ENCODE measurements at regions not wholly inside any gene's neighbourhood (a gene's known extent, or its start where the extent isn't known, plus 50 kb on each side); places are given as distances from the start of the nearest gene placed in this dataset.
"Not testable (repeated sequence)": the region's sequence is repeated elsewhere in the genome, so short reads cannot be mapped to it uniquely, and the experiment has no call there.

DNA sequence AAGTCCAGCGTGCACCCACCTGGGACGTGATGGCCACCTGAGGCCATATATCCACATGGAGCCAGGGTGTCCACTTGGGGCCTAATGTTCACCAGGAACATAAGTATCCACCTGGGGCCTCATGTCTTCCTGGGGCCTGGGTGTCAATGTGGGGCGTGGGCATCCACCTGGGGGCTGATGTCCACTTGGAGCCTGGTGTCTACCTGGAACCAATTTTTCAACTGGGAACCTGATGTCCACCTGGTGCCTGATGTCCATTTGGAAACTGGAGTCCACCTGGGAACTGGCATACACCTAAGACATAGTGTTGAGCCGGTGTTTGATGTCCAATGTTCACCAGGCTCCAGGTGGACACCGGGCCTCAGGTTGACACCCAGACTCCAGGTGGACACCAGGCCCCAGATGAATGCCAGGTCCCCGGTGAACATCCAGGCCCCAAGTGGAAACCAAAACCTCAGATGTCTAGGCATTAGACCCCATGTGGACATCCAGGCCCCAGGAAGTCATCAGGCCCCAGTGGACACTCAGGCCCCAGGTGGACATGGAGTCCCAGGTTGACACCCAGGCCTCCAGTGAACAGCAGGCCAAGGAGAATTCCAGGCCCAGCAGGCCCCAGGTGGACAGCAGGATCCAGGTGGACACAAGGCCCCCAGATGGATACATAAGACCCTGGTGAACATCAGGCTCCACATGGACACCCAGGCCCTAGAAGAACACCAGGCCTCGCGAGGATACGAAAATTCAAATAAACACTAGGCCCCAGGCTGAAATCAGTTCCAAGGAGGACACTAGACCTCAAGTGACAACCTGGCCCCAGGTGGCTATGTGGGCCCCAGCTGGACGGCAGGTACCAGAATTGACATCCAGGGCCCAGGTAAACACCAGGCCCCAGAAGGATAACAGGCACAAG, 56.0 kb upstream of the SEPTIN5 start:
- Histone ChIP-seq H3K9ac (ENCODE audit: insufficient read depth, low read length) (no peak overlapping the region), H3K4me2 (ENCODE audit: extremely low read depth, insufficient read depth, low read length) (no peak overlapping the region), H3K4me3 (replicated peaks in 1 of 4; ENCODE audit: control extremely low read depth in 1 of 4, insufficient read depth in 1 of 4, low read depth in 3 of 4, low read length in 4 of 4) (no peak overlapping the region), H3K36me3 (ENCODE audit: control insufficient read depth, insufficient read depth, low read length) (no peaks in the 10 kb centered on the region), H3K9me3 (ENCODE audit: control insufficient read depth, insufficient read depth, low read depth, low read length) (no peaks in the 10 kb centered on the region), H3K79me2 (ENCODE audit: control insufficient read depth, insufficient read depth, low read length) (no peaks in the 10 kb centered on the region), H2AFZ (ENCODE audit: low read length) (no peak overlapping the region), H3K27ac (ENCODE audit: insufficient read depth, low read length) (no peak overlapping the region), H4K20me1 (ENCODE audit: control insufficient read depth, extremely low read depth, insufficient read depth, low read length) (no peaks in the 10 kb centered on the region), H3K4me1 (ENCODE audit: control insufficient read depth, extremely low read depth, insufficient read depth, low read length) (peaks cover 1% of the 10 kb centered on the region), H3K27me3 (ENCODE audit: control insufficient read depth, insufficient read depth, low read length) (no peaks in the 10 kb centered on the region)
- TF ChIP-seq EZH2 (IDR thresholded peaks at IDR 0.05; ENCODE audit: low read length, missing control alignments): no peak
- TF ChIP-seq CTCF (conservative IDR thresholded peaks at IDR 0.05 in 1 of 2, IDR thresholded peaks at IDR 0.05 in 1 of 2; ENCODE audit: low read depth in 1 of 2, low read length in 2 of 2): no peak
- no peak for DNase-seq (ENCODE audit: low read depth in 2 of 2)

GRCh38 chr22:19658967-19659804, 55.1 kb upstream of the SEPTIN5 start:
- peaks cover 9% of the 10 kb centered on the region for H3K4me1 ChIP-seq (ENCODE audit: control insufficient read depth, extremely low read depth, insufficient read depth, low read length)
- DNase-seq (ENCODE audit: low read depth in 2 of 2): no peak
- H3K4me2 ChIP-seq (ENCODE audit: extremely low read depth, insufficient read depth, low read length): no peak overlapping the region
- no peaks in the 10 kb centered on the region for H3K9me3 ChIP-seq (ENCODE audit: control insufficient read depth, insufficient read depth, low read depth, low read length)
- no peaks in the 10 kb centered on the region for H3K27me3 ChIP-seq (ENCODE audit: control insufficient read depth, insufficient read depth, low read length)
- H3K27ac ChIP-seq (ENCODE audit: insufficient read depth, low read length): no peak overlapping the region
- no peak overlapping the region for H3K9ac ChIP-seq (ENCODE audit: insufficient read depth, low read length)
- H3K4me3 ChIP-seq (replicated peaks in 1 of 4; ENCODE audit: control extremely low read depth in 1 of 4, insufficient read depth in 1 of 4, low read depth in 3 of 4, low read length in 4 of 4): no peak overlapping the region
- no peaks in the 10 kb centered on the region for H3K79me2 ChIP-seq (ENCODE audit: control insufficient read depth, insufficient read depth, low read length)
- H4K20me1 ChIP-seq (ENCODE audit: control insufficient read depth, extremely low read depth, insufficient read depth, low read length): no peaks in the 10 kb centered on the region
- TF ChIP-seq CTCF (conservative IDR thresholded peaks at IDR 0.05 in 1 of 2, IDR thresholded peaks at IDR 0.05 in 1 of 2; ENCODE audit: low read depth in 1 of 2, low read length in 2 of 2): no peak
- TF ChIP-seq EZH2 (IDR thresholded peaks at IDR 0.05; ENCODE audit: low read length, missing control alignments): no peak
- no peak overlapping the region for H2AFZ ChIP-seq (ENCODE audit: low read length)
- no peaks in the 10 kb centered on the region for H3K36me3 ChIP-seq (ENCODE audit: control insufficient read depth, insufficient read depth, low read length)

- H2AFZ ChIP-seq (ENCODE audit: low read length): no peak overlapping the region
- no peak overlapping the region for H3K4me2 ChIP-seq (ENCODE audit: extremely low read depth, insufficient read depth, low read length)
- no peaks in the 10 kb centered on the region for H3K9me3 ChIP-seq (ENCODE audit: control insufficient read depth, insufficient read depth, low read depth, low read length)
- H3K27ac ChIP-seq (ENCODE audit: insufficient read depth, low read length): no peak overlapping the region
- no peak overlapping the region for H3K9ac ChIP-seq (ENCODE audit: insufficient read depth, low read length)
- H3K4me3 ChIP-seq (replicated peaks in 1 of 4; ENCODE audit: control extremely low read depth in 1 of 4, insufficient read depth in 1 of 4, low read depth in 3 of 4, low read length in 4 of 4): no peak overlapping the region
- no peaks in the 10 kb centered on the region for H3K36me3 ChIP-seq (ENCODE audit: control insufficient read depth, insufficient read depth, low read length)
- H4K20me1 ChIP-seq (ENCODE audit: control insufficient read depth, extremely low read depth, insufficient read depth, low read length): no peaks in the 10 kb centered on the region
- no peak for TF ChIP-seq CTCF (conservative IDR thresholded peaks at IDR 0.05 in 1 of 2, IDR thresholded peaks at IDR 0.05 in 1 of 2; ENCODE audit: low read depth in 1 of 2, low read length in 2 of 2)
- TF ChIP-seq EZH2 (IDR thresholded peaks at IDR 0.05; ENCODE audit: low read length, missing control alignments): no peak
- DNase-seq (ENCODE audit: low read depth in 2 of 2): no peak
- no peaks in the 10 kb centered on the region for H3K79me2 ChIP-seq (ENCODE audit: control insufficient read depth, insufficient read depth, low read length)
- H3K27me3 ChIP-seq (ENCODE audit: control insufficient read depth, insufficient read depth, low read length): no peaks in the 10 kb centered on the region
- peaks cover 9% of the 10 kb centered on the region for H3K4me1 ChIP-seq (ENCODE audit: control insufficient read depth, extremely low read depth, insufficient read depth, low read length)
Observed at GRCh38 chr22:19659805-19660345, 54.4 kb upstream of the SEPTIN5 start.

DNA sequence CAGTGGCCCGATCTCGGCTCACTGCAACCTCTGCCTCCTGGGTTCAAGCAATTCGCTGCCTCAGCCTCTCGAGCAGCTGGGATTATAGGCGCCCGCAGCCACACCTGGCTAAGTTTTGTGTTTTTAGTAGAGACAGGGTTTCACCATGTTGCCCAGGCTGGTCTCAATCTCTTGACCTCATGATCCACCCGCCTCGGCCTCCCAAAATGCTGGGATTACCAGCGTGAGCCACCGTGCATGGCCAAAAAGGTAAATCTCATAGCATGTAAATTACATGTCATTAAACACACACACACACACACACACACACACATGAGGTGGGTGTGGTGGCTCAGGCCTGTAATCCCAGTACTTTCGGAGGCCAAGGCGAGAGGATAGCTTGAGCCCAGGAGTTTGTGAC, 53.7 kb upstream of the SEPTIN5 start:
- H3K27ac ChIP-seq (ENCODE audit: insufficient read depth, low read length); H3K79me2 ChIP-seq (ENCODE audit: control insufficient read depth, insufficient read depth, low read length); H3K27me3 ChIP-seq (ENCODE audit: control insufficient read depth, insufficient read depth, low read length); H2AFZ ChIP-seq (ENCODE audit: low read length); H4K20me1 ChIP-seq (ENCODE audit: control insufficient read depth, extremely low read depth, insufficient read depth, low read length); H3K4me1 ChIP-seq (ENCODE audit: control insufficient read depth, extremely low read depth, insufficient read depth, low read length); H3K36me3 ChIP-seq (ENCODE audit: control insufficient read depth, insufficient read depth, low read length); H3K4me2 ChIP-seq (ENCODE audit: extremely low read depth, insufficient read depth, low read length); H3K9ac ChIP-seq (ENCODE audit: insufficient read depth, low read length); DNase-seq (ENCODE audit: low read depth in 2 of 2); H3K9me3 ChIP-seq (ENCODE audit: control insufficient read depth, insufficient read depth, low read depth, low read length); H3K4me3 ChIP-seq (replicated peaks in 1 of 4; ENCODE audit: control extremely low read depth in 1 of 4, insufficient read depth in 1 of 4, low read depth in 3 of 4, low read length in 4 of 4): not testable (repeated sequence)

All from fibroblast of lung (primary cell).